Inflammatory macrophage (primary cell): ENCODE measurements at regions not wholly inside any gene's neighbourhood (a gene's known extent, or its start where the extent isn't known, plus 50 kb on each side); places are given as distances from the start of the nearest gene placed in this dataset.

Source experiments
- DNase-seq, 2 donors: peaks; one replicate each; pipeline ENCODE4 v3.0.0-alpha.2; 2020 to 2022

DNA sequence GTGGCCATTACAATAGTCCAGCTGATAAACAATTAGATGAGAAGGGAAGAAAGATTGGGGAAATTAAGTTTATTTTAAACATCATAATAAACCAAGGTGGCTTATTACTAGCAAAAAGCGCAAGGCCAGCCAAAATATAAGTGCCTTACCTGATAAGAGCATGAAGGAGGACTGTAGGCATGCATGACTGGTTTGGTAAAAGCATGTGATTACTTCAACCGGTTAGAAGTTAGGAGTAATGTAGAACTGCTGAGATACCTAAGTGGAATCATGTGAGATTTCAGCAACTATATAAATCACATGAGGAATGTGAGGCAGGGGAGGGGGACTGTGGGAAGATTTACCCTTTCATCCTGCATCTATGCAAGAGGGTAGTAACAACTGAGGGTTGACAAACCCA is 59.7 kb upstream of the CCDC196 start:
- no peak for DNase-seq

DNA sequence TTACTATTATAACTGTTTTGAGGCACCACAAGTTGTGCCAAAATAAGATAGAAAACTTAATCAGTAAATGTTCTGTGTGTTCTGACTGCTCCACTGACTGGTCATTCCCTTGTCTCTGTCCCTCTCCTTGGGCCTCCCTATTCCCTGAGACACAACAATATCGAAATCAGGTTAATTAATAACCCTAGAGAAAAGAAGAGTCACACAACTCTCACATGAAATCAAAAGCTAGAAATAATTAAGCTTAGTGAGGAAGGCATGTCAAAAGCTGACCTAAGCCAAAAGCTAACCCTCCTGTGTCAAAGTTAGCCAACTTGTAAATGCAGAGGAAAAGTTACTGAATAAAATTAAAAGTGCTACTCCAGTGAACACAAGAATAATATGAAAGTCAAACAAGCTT is 53.8 kb upstream of the CCDC196 start:
- no peak for DNase-seq

- no peak for DNase-seq
These were observed 51.7 kb upstream of the CCDC196 start for GRCh38 chr14:66434464-66434863.

GRCh38 chr14:66435683-66436082 is 50.5 kb upstream of the CCDC196 start:
- no peak for DNase-seq
